Transverse colon (tissue), 4 donors: ENCODE measurements at regions not wholly inside any gene's neighbourhood (a gene's known extent, or its start where the extent isn't known, plus 50 kb on each side); places are given as distances from the start of the nearest gene placed in this dataset.

Experiments used
- EP300 ChIP-seq: sonication (generic); formaldehyde crosslinking; IDR thresholded peaks from one replicate; pipeline ENCODE4 v1.6.1; 2017; ENCODE audit warnings: antibody characterized with exemption, low read depth
- POLR2A ChIP-seq: fragments of 450-650 bp; IDR thresholded peaks from one replicate; pipeline ENCODE4 v1.6.1; 2016; ENCODE audit warnings: antibody characterized with exemption, mild to moderate bottlenecking, moderate library complexity
- POLR2AphosphoS5 ChIP-seq, 3 donors: sonication (generic); formaldehyde crosslinking; IDR thresholded peaks; one replicate each; pipeline ENCODE4 v1.6.1; 2016; ENCODE audit warnings: antibody characterized with exemption in 3 of 3
- TF ChIP-seq, protein P1 (sequence below), 5 experiments: fragments of 200-600 bp in 3 of 5; fragments of 450-650 bp in 2 of 5; sonication (generic) in 3 of 5; IDR thresholded peaks; 1 replicate in 2 of 5; 2 replicates in 3 of 5; pipeline ENCODE4 v1.5.1; 2016 to 2017; ENCODE audit warnings: antibody characterized with exemption in 5 of 5, inconsistent platforms in 3 of 5, mild to moderate bottlenecking in 2 of 5, moderate library complexity in 1 of 5

DNA sequence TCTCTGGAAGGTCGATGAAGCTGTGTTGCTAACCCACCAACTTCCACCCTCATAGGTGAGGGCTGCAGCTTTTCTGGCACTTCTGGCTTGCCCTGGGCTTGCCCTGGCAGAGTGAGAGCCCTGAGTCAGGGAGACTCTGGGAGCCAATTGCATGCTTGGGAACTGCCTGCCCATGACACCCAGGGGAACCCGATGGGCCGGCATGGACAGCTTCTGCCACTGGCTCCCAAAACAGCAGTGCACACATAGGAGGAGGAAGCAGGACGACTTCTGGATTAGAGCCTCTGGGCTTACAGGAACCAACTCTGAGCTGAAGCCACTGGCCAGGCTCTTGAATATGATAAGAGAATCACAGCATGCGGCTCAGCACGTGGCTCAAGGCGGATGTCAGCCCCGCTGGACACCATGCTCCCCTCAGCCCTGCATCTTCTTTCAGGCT, 135.2 kb upstream of the UNC5B start:
- TF ChIP-seq, protein P1, sequence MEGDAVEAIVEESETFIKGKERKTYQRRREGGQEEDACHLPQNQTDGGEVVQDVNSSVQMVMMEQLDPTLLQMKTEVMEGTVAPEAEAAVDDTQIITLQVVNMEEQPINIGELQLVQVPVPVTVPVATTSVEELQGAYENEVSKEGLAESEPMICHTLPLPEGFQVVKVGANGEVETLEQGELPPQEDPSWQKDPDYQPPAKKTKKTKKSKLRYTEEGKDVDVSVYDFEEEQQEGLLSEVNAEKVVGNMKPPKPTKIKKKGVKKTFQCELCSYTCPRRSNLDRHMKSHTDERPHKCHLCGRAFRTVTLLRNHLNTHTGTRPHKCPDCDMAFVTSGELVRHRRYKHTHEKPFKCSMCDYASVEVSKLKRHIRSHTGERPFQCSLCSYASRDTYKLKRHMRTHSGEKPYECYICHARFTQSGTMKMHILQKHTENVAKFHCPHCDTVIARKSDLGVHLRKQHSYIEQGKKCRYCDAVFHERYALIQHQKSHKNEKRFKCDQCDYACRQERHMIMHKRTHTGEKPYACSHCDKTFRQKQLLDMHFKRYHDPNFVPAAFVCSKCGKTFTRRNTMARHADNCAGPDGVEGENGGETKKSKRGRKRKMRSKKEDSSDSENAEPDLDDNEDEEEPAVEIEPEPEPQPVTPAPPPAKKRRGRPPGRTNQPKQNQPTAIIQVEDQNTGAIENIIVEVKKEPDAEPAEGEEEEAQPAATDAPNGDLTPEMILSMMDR (IDR thresholded peaks at IDR 0.05), result no peak
- TF ChIP-seq POLR2AphosphoS5 (IDR thresholded peaks at IDR 0.05) (no peak), POLR2A (no peak), EP300 (no peak)
